A673 (cell line): ENCODE measurements at regions not wholly inside any gene's neighbourhood (a gene's known extent, or its start where the extent isn't known, plus 50 kb on each side); places are given as distances from the start of the nearest gene placed in this dataset.

Experiments used
- BruUV-seq: library from RNA; stranded (reverse); fragments of 400-500 nt; replicated peaks from 2 replicates; lab custom pipeline; 2021; lab: Mats Ljungman, UMichigan
- CTCF ChIA-PET: fragments of 300-600 bp; sonication (Branson Sonifier 250); formaldehyde crosslinking; loops from one replicate; lab custom pipeline; 2022; ENCODE audit warnings: antibody characterized with exemption; lab: Charles Lee
- POLR2A ChIA-PET: fragments of 300-600 bp; sonication (Branson Sonifier 250); formaldehyde crosslinking; loops from one replicate; lab custom pipeline; 2022; ENCODE audit warnings: antibody characterized with exemption; ENCODE audit not compliant: low non-redundant PET; lab: Charles Lee
- DNase-seq: peaks from one replicate; pipeline ENCODE4 v3.0.0-alpha.2; 2015; ENCODE audit warnings: low spot score
- H3K27ac ChIP-seq: fragments of 200-600 bp; sonication (generic); 2 replicates; pipeline ENCODE4 v1.5.1; 2016; ENCODE audit warnings: mixed run types, low read depth, mild to moderate bottlenecking, mixed read lengths, antibody characterized with exemption, low read length; ENCODE audit not compliant: poor library complexity, severe bottlenecking
- H3K27me3 ChIP-seq: fragments of 200-600 bp; sonication (generic); replicated peaks from 2 replicates; pipeline ENCODE4 v1.6.1; 2017; ENCODE audit warnings: mixed run types, low read depth, mild to moderate bottlenecking, mixed read lengths, antibody characterized with exemption, low read length; ENCODE audit not compliant: insufficient read depth, poor library complexity
- H3K36me3 ChIP-seq: fragments of 200-600 bp; sonication (generic); 2 replicates; pipeline ENCODE4 v1.6.1; 2016; ENCODE audit warnings: mixed run types, mild to moderate bottlenecking, mixed read lengths, antibody characterized with exemption, low read length; ENCODE audit not compliant: insufficient read depth, poor library complexity, severe bottlenecking
- H3K4me1 ChIP-seq: fragments of 200-600 bp; sonication (generic); 2 replicates; pipeline ENCODE4 v1.6.1; 2017; ENCODE audit warnings: mixed run types, mild to moderate bottlenecking, mixed read lengths, antibody characterized with exemption, low read length; ENCODE audit not compliant: insufficient read depth, poor library complexity, severe bottlenecking
- H3K4me3 ChIP-seq: fragments of 200-600 bp; sonication (generic); 2 replicates; pipeline ENCODE4 v1.5.1; 2016; ENCODE audit warnings: low read depth, mixed run types, mild to moderate bottlenecking, mixed read lengths, low read length; ENCODE audit not compliant: poor library complexity, severe bottlenecking
- H3K9me3 ChIP-seq: fragments of 200-600 bp; sonication (generic); 2 replicates; pipeline ENCODE4 v1.6.1; 2016; ENCODE audit warnings: mixed run types, low read depth, mild to moderate bottlenecking, mixed read lengths, antibody characterized with exemption, low read length; ENCODE audit not compliant: poor library complexity, severe bottlenecking
- EZH2 ChIP-seq: fragments of 200-600 bp; sonication (generic); IDR thresholded peaks from 2 replicates; pipeline ENCODE4 v1.6.1; 2017; ENCODE audit warnings: borderline replicate concordance, low read depth, mild to moderate bottlenecking, mixed read lengths, antibody characterized with exemption, low read length; ENCODE audit not compliant: poor library complexity, severe bottlenecking
- intact Hi-C: fragments of 100-400 bp; cut with micrococcal nuclease; formaldehyde crosslinking; loops from one replicate; pipeline ENCODE4 v1.10.0; 2022; ENCODE audit not compliant: unreplicated experiment
- TF ChIP-seq, protein P1 (sequence below): fragments of 300-800, 200-600 bp; sonication (generic); conservative IDR thresholded peaks from 2 replicates; pipeline ENCODE4 v1.5.1; 2017; ENCODE audit warnings: low read depth, mild to moderate bottlenecking, antibody characterized with exemption, low read length, moderate library complexity, mixed read lengths

DNA sequence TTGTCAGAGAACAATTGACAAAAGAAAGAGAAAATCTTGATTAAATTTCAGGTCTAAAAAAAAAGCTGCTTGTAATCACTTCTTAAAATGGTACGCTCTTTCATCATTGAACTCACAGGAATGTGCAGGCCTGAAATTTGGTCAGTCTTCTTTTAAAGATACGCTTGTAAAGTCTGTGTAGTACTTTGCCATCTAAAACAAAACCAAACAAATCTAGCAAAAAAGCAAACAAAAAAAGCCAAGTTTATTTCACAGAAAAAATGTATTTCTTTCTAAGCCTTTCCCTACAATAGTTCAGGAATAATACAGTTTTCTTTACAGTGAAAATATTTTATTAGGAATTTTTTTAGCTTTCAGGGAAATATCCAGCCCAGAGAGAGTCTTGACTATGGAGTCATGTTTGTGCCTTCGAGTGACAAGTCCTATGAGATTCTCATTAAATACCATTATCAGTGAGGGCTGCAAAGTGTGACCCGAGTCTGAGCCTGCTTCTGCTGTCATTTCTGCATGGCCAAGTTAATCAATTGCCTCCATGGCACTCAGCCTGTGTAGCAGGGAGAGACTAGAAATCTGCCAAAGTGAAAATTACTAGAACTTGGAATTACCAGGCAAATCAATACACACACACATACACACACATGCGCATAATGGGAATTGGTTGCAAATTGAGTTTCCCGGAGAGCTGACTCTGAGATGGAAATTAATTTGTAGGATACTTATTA is 172.6 kb downstream of the OTUD1 start:
- DNase-seq = no peak
- ChIA-PET POLR2A (no interaction called here), CTCF (no interaction called here)
- no peaks in the 10 kb centered on the region for H3K27me3 ChIP-seq
- no peaks in the 10 kb centered on the region for H3K9me3 ChIP-seq
- H3K4me3 ChIP-seq = no peak overlapping the region
- no TSS peak for BruUV-seq
- H3K4me1 ChIP-seq = no peaks in the 10 kb centered on the region
- no peak overlapping the region for H3K27ac ChIP-seq
- intact Hi-C loops = no loop called here
- no peaks in the 10 kb centered on the region for H3K36me3 ChIP-seq
- no peak for TF ChIP-seq EZH2
- TF ChIP-seq, protein P1, sequence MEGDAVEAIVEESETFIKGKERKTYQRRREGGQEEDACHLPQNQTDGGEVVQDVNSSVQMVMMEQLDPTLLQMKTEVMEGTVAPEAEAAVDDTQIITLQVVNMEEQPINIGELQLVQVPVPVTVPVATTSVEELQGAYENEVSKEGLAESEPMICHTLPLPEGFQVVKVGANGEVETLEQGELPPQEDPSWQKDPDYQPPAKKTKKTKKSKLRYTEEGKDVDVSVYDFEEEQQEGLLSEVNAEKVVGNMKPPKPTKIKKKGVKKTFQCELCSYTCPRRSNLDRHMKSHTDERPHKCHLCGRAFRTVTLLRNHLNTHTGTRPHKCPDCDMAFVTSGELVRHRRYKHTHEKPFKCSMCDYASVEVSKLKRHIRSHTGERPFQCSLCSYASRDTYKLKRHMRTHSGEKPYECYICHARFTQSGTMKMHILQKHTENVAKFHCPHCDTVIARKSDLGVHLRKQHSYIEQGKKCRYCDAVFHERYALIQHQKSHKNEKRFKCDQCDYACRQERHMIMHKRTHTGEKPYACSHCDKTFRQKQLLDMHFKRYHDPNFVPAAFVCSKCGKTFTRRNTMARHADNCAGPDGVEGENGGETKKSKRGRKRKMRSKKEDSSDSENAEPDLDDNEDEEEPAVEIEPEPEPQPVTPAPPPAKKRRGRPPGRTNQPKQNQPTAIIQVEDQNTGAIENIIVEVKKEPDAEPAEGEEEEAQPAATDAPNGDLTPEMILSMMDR = no peak

DNA sequence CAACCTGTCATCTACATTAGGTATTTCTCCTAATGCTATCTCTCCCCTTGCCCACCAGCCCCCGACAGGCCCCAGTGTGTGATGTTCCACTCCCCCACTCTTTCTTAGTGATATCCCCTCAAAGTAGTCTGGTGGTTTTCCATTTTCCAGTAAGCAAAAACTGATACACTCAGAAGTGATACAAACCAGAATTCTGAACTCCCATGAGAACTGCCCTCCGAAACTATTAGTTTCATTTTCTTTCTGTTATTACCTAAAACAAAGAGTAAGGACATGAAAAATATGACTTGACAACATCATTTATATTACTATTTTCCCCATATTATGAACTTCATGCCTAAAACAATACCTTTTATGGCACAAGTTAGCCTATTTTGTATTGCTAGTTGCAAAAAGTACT is 175.0 kb downstream of the OTUD1 start:
- H3K4me3 ChIP-seq = no peak overlapping the region
- H3K36me3 ChIP-seq = no peaks in the 10 kb centered on the region
- CTCF ChIA-PET = no interaction called here
- no peaks in the 10 kb centered on the region for H3K27me3 ChIP-seq
- no peaks in the 10 kb centered on the region for H3K9me3 ChIP-seq
- BruUV-seq = no TSS peak
- no peak overlapping the region for H3K27ac ChIP-seq
- no peak for DNase-seq
- POLR2A ChIA-PET = no interaction called here
- H3K4me1 ChIP-seq = no peaks in the 10 kb centered on the region
- intact Hi-C loops = no loop called here
- TF ChIP-seq, protein P1 = no peak
- no peak for TF ChIP-seq EZH2

DNA sequence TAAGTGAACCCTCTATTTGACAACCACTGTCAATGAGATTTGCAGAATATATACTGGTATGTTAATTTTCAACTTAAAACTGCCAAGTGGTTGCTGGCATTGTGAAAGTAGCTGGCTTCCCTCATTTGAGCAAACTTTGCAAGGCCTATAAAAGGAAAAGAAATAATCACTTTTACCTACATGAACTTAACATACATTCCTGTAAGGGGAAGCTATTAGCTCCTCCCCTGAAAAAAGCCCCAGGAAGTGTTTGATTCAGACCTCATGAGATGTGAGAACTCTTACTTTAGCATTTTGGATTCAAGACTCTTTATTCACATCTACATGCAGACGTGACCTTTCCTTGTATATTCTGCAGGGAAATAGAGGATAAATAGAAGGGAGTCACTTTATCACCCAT is 175.6 kb downstream of the OTUD1 start:
- POLR2A ChIA-PET = no interaction called here
- no peak for DNase-seq
- intact Hi-C loops = no loop called here
- no peak overlapping the region for H3K4me3 ChIP-seq
- TF ChIP-seq EZH2 = no peak
- TF ChIP-seq, protein P1 = no peak
- no peaks in the 10 kb centered on the region for H3K9me3 ChIP-seq
- no peaks in the 10 kb centered on the region for H3K4me1 ChIP-seq
- BruUV-seq = no TSS peak
- CTCF ChIA-PET = no interaction called here
- no peaks in the 10 kb centered on the region for H3K36me3 ChIP-seq
- no peak overlapping the region for H3K27ac ChIP-seq
- no peaks in the 10 kb centered on the region for H3K27me3 ChIP-seq
